ENCODE measurements at regions not wholly inside any gene's neighbourhood (a gene's known extent, or its start where the extent isn't known, plus 50 kb on each side); places are given as distances from the start of the nearest gene placed in this dataset.

DNA sequence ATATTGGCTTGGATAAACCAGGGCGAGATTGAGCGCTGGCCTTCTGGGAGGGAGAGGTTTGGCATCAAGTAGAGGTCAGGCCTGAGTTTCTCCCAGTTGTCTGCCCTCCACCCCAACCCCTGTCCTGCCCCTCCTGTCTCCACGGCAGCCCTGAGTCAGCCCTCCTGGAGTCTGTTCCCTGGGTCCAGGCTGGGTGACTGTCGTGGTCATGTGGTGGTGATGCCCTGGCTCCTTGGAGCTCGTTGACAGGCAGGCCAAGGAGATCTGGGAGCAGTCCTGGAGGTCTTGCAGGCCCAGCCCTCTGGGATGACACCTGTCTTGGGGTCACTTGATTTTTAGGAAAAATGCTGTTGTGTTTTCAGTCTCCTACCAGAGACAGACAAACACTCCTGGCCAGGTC, 53.6 kb upstream of the PODXL start:
- no peak for DNase-seq (ENCODE audit: low read depth in 3 of 3)

DNA sequence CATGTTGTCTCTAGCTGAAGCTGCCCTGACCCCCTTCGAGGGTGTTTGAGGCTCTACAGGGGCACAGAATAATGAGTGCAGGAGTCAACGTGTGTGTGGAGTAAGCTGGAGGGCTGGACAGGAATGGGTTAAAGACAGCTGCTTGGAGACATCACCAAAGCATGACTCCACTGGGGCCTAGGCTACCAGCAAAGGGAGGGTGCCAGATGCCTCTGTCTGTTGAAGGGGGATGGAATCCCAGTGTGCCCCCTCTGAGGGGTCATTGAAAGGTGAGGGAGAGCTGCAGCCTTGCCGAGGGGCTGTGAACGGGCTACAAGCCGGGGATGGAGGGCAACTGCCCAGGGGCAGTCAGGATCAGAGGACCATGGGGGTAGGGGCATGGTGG, 51.7 kb upstream of the PODXL start:
- no peak for DNase-seq (ENCODE audit: low read depth in 3 of 3)

DNA sequence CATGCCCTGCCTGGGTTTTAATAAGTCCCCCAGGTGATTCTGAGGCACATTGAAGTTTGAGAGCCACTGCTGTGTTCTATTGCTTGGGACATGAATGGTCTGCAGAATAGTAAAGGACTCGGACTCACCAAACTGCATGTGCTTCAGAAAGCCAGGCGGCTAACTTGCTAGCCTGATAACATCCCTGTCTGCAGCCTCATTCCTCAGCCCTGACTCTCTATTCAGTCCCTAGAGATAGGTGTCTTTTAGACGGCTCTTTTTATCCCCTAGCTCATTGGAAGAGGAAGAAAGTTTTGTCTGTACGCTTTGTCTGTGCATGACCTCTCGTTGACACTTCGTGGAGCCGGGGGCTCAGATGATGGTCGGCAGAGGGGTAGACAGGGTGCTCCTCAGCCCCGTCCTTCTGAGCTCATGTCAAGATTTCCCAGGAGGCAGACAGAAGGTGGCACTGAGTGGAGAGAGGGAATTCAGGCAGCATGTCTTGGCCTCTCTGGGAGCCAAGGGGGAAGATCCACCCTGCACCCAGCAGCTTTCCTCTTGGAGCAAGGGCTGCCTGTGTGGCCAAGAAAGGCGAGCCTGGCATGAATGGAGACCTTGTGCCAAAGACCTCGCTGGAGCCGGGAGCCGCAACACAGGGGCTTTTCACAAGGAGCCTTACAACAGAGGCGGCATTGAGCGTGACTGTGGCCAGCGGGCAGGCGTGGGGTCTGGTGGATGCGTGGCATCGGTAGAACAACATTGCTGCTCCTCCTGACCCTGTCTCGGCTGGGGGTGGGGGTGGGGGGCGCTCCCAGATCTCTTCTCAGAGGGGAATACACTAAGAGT, 51.1 kb upstream of the PODXL start:
- no peak for DNase-seq (ENCODE audit: low read depth in 3 of 3)

DNA sequence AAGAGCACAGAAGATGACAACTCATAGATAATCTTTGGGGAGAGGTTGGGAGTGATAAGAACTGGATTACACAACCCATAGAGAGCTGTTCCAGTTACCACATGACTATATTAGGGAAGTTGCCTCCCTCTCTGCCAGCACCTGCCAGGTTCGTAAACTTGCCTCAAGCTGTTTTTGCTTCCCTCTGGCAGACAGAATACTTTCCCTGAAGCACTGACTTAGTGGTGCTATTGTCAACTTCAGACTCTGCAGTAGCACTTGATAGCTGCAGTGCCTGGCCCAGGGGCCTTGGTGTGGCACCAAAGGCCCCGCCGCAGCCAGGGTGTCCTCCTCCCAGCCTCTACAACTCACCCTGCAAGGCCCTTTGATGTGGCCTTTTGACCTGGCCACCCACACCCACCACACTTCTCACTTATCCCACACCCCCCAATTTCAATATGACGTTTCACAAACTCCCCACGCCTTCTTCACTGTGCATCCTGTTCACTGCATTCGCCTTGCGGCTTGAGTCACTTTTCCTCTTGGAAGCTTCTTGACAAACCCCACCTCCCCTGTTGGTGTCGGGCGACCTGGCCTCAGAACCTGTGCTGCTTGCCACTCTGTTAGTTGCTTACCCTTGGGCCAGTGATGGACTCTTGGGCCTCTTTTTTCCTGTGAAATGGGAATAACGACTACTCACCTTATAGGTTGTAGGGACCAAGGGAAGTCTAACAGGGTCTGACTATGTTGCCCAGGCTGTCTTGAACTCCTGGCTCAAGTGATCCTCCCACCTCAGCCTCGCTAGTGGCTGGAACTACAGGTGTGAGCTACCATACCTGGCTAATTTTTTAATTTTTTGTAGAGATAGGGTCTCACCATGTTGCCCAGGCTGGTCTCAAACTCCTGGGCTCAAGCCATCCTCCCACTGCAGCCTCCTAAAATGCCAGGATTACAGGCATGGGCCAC, 50.2 kb upstream of the PODXL start:
- DNase-seq (ENCODE audit: low read depth in 3 of 3): no peak

Data from stimulated activated CD4-positive, alpha-beta T cell treated with anti-CD3 and anti-CD28 coated beads, TNF-alpha, amount 100 ng/mL, for 48 hours (primary cell).